ENCODE measurements at regions not wholly inside any gene's neighbourhood (a gene's known extent, or its start where the extent isn't known, plus 50 kb on each side); places are given as distances from the start of the nearest gene placed in this dataset.

DNA sequence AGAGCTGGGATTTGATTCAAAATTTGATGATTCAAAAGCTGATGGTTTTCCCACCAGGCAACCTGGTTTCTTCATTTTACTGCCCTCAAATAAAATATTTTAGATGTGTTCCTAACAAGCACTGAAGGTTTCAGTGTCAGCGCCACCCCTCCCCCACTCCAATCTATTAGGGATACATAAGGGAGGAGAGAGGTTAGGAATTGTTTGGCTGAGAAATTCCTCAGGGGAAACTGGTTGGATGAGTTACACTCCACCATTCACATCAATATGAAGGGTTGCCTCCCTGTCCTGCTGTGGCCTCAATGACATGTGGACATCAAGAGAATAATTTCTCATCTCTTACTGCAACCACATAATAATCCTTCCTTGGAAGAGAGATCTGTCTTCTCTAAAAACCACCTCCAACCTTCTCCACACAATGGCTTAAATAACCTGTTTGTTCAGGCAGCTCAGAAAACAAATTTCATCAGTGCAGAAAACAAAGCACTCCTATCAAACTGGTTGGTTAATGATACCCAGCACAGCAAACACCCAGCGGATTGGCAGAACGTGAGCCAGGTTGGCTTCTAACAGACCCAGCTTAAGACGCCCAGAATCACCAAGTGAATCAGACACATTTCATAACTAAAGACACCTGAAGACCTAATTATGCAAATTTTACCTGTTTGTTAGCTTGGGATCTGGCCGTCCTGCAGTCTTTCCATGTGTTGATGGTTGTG lies 136.0 kb upstream of the SGK1 start:
- TF ChIP-seq EZH2 (IDR thresholded peaks at IDR 0.05; ENCODE audit: low read depth) = no peak
- TF ChIP-seq, protein P1, sequence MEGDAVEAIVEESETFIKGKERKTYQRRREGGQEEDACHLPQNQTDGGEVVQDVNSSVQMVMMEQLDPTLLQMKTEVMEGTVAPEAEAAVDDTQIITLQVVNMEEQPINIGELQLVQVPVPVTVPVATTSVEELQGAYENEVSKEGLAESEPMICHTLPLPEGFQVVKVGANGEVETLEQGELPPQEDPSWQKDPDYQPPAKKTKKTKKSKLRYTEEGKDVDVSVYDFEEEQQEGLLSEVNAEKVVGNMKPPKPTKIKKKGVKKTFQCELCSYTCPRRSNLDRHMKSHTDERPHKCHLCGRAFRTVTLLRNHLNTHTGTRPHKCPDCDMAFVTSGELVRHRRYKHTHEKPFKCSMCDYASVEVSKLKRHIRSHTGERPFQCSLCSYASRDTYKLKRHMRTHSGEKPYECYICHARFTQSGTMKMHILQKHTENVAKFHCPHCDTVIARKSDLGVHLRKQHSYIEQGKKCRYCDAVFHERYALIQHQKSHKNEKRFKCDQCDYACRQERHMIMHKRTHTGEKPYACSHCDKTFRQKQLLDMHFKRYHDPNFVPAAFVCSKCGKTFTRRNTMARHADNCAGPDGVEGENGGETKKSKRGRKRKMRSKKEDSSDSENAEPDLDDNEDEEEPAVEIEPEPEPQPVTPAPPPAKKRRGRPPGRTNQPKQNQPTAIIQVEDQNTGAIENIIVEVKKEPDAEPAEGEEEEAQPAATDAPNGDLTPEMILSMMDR (conservative IDR thresholded peaks at IDR 0.05) = no peak
